ENCODE measurements at regions not wholly inside any gene's neighbourhood (a gene's known extent, or its start where the extent isn't known, plus 50 kb on each side); places are given as distances from the start of the nearest gene placed in this dataset.
"Not testable (repeated sequence)": the region's sequence is repeated elsewhere in the genome, so short reads cannot be mapped to it uniquely, and the experiment has no call there.

- no peak for TF ChIP-seq EP300 (IDR thresholded peaks at IDR 0.05; ENCODE audit: borderline replicate concordance in 1 of 2, low read depth in 2 of 2, low read length in 2 of 2)
Measured at GRCh38 chr10:81200801-81201200, 663.1 kb downstream of the SH2D4B start (continued).

DNA sequence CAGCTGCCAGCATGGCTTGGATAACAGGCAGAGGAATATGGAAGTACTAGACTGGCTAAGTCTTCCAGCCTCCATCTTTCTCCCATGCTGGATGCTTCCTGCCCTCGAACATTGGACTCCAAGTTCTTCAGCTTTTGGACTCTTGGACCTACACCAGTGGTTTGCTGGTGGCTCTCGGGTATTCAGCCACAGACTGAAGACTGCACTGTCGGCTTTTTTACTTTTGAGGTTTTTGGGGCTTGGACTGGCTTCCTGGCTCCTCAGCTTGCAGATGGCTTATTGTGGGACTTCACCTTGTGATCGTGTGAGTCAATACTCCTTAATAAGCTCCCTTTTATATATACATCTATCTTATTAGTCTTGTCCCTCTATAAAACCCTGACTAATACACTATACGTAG is 667.6 kb upstream of the NRG3 start:
- H4K91ac ChIP-seq (replicated peaks; ENCODE audit: insufficient read length, low read length); H4K5ac ChIP-seq (ENCODE audit: insufficient read length, low read depth, low read length); H2AK5ac ChIP-seq (ENCODE audit: low read depth, low read length); H3K36me3 ChIP-seq (ENCODE audit: control insufficient read depth in 2 of 4, insufficient read depth in 4 of 4, low read length in 3 of 4); H2BK120ac ChIP-seq (replicated peaks; ENCODE audit: low read depth, low read length); H3K23ac ChIP-seq (ENCODE audit: insufficient read length); H3K9ac ChIP-seq (replicated peaks in 1 of 4; ENCODE audit: extremely low read depth in 1 of 4, low read depth in 3 of 4, low read length in 3 of 4); H3K4me2 ChIP-seq (ENCODE audit: insufficient read depth in 1 of 2, low read depth in 2 of 2, low read length in 2 of 2); H3K27me3 ChIP-seq (replicated peaks in 1 of 4; ENCODE audit: control insufficient read depth in 3 of 4, extremely low read depth in 1 of 4, insufficient read depth in 3 of 4, low read length in 3 of 4); H3K14ac ChIP-seq (ENCODE audit: insufficient read length); H4K20me1 ChIP-seq (replicated peaks in 1 of 2; ENCODE audit: control insufficient read depth in 1 of 2, insufficient read depth in 2 of 2, low read length in 2 of 2); H2BK12ac ChIP-seq (ENCODE audit: low read depth, low read length); H4K8ac ChIP-seq (ENCODE audit: extremely low read depth, insufficient read depth, low read length); H3K27ac ChIP-seq (ENCODE audit: low read depth, low read length); H2BK20ac ChIP-seq (ENCODE audit: low read length); H3K56ac ChIP-seq (replicated peaks; ENCODE audit: insufficient read length, low read depth, low read length); DNase-seq (ENCODE audit: low read depth in 1 of 2, low spot score in 2 of 2); H3K79me1 ChIP-seq (ENCODE audit: low read depth, low read length); H3K9me3 ChIP-seq (ENCODE audit: insufficient read depth in 2 of 2, low read depth in 1 of 2, low read length in 1 of 2); H2AFZ ChIP-seq (ENCODE audit: low read length); FAIRE-seq; H3K4ac ChIP-seq (replicated peaks; ENCODE audit: insufficient read length, low read depth, low read length); H2BK5ac ChIP-seq (ENCODE audit: low read depth, low read length); H2BK15ac ChIP-seq (ENCODE audit: low read length); H3K79me2 ChIP-seq (ENCODE audit: control insufficient read depth in 1 of 2, insufficient read depth in 2 of 2, low read length in 2 of 2); H3K23me2 ChIP-seq (ENCODE audit: low read depth, low read length); H3K18ac ChIP-seq (ENCODE audit: extremely low read depth, low read length); H3K4me3 ChIP-seq (ENCODE audit: extremely low read depth in 1 of 4, insufficient read depth in 2 of 4, low read depth in 3 of 4, low read length in 4 of 4); H3K4me1 ChIP-seq (replicated peaks in 1 of 4; ENCODE audit: control insufficient read depth in 3 of 4, insufficient read depth in 4 of 4, low read length in 3 of 4); POLR2A ChIA-PET (ENCODE audit: partially characterized antibody): not testable (repeated sequence)
- 88% methylated on average over 5 of the region's 5 CpGs; no CpG with 5 or more reads in 1 of the 2 experiments for WGBS, 2 experiments (ENCODE audit: extremely low coverage in 1 of 2, insufficient coverage in 1 of 2, insufficient read length in 1 of 2, insufficient replicate concordance in 2 of 2, low coverage in 1 of 2, low lambda C conversion rate in 2 of 2, missing lambda C conversion rate in 1 of 2)
- CTCF ChIA-PET (ENCODE audit: partially characterized antibody): interaction anchor here (1.5 kb wide), 1 partner anchor 125 kb away, joined by 3 read pairs; no protein-coding TSS in a partner anchor
